Ascending aorta (tissue), 2 donors: ENCODE measurements at regions not wholly inside any gene's neighbourhood (a gene's known extent, or its start where the extent isn't known, plus 50 kb on each side); places are given as distances from the start of the nearest gene placed in this dataset.
"Not testable (repeated sequence)": the region's sequence is repeated elsewhere in the genome, so short reads cannot be mapped to it uniquely, and the experiment has no call there.

Experiments
- DNase-seq, 2 donors: peaks; one replicate each; pipeline ENCODE4 v3.0.0-alpha.2; 2019; ENCODE audit warnings: low spot score in 2 of 2
- H3K27ac ChIP-seq, 2 donors: fragments of 200-600 bp; sonication (generic); one replicate each; pipeline ENCODE4 v1.5.1; 2016 to 2017; ENCODE audit warnings: mild to moderate bottlenecking in 1 of 2
- H3K27me3 ChIP-seq: fragments of 200-600 bp; sonication (generic); one replicate; pipeline ENCODE4 v1.5.1; 2017
- H3K36me3 ChIP-seq, 2 donors: fragments of 200-600 bp; sonication (generic); one replicate each; pipeline ENCODE4 v1.5.1; 2016
- H3K4me1 ChIP-seq, 2 donors: fragments of 200-600 bp; sonication (generic); one replicate each; pipeline ENCODE4 v1.5.1; 2016 to 2017; ENCODE audit warnings: mild to moderate bottlenecking in 1 of 2
- H3K4me3 ChIP-seq, 2 donors: fragments of 200-600 bp; sonication (generic); one replicate each; pipeline ENCODE4 v1.5.1; 2016 to 2017; ENCODE audit warnings: mild to moderate bottlenecking in 1 of 2
- H3K9me3 ChIP-seq, 2 donors: fragments of 200-600 bp; sonication (generic); one replicate each; pipeline ENCODE4 v1.5.1; 2016
- intact Hi-C: fragments of 100-400 bp; cut with DNase I; formaldehyde crosslinking; loops from one replicate; pipeline ENCODE4 v1.15.1; 2023
- TF ChIP-seq, protein P1 (sequence below), 3 experiments: fragments of 200-600 bp in 2 of 3; fragments of 450-650 bp in 1 of 3; sonication (generic) in 2 of 3; IDR thresholded peaks; one replicate each; pipeline ENCODE4 v1.5.1; 2016 to 2019; ENCODE audit warnings: antibody characterized with exemption in 3 of 3, mild to moderate bottlenecking in 1 of 3, moderate library complexity in 1 of 3

DNA sequence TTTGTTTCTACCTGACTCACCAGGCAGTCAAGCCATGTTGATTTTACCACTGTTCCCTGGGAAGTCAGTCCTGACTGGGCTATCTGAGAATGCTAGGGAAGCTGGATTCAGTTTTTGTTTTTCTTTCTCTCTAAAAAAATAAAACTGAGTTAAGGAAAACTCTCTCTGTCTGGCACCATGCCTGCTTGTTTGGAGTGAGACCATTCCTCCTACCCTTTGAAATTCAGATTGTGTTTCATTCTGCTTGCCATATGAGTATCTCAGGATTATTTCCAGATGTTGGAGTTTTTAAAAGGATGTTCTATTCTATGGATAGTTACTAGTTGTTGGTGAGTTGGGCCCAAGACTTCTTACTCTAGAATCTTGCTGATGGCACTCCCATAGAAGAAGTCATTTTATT is 1917.0 kb downstream of the LRRC4C start:
- Histone ChIP-seq H3K4me3 (no peak overlapping the region), H3K27ac (no peak overlapping the region), H3K27me3 (no peaks in the 10 kb centered on the region), H3K36me3 (no peaks in the 10 kb centered on the region), H3K9me3 (no peaks in the 10 kb centered on the region), H3K4me1 (no peaks in the 10 kb centered on the region)
- DNase-seq = no peak
- TF ChIP-seq, protein P1, sequence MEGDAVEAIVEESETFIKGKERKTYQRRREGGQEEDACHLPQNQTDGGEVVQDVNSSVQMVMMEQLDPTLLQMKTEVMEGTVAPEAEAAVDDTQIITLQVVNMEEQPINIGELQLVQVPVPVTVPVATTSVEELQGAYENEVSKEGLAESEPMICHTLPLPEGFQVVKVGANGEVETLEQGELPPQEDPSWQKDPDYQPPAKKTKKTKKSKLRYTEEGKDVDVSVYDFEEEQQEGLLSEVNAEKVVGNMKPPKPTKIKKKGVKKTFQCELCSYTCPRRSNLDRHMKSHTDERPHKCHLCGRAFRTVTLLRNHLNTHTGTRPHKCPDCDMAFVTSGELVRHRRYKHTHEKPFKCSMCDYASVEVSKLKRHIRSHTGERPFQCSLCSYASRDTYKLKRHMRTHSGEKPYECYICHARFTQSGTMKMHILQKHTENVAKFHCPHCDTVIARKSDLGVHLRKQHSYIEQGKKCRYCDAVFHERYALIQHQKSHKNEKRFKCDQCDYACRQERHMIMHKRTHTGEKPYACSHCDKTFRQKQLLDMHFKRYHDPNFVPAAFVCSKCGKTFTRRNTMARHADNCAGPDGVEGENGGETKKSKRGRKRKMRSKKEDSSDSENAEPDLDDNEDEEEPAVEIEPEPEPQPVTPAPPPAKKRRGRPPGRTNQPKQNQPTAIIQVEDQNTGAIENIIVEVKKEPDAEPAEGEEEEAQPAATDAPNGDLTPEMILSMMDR (IDR thresholded peaks at IDR 0.05) = no peak
- intact Hi-C loops = no loop called here

DNA sequence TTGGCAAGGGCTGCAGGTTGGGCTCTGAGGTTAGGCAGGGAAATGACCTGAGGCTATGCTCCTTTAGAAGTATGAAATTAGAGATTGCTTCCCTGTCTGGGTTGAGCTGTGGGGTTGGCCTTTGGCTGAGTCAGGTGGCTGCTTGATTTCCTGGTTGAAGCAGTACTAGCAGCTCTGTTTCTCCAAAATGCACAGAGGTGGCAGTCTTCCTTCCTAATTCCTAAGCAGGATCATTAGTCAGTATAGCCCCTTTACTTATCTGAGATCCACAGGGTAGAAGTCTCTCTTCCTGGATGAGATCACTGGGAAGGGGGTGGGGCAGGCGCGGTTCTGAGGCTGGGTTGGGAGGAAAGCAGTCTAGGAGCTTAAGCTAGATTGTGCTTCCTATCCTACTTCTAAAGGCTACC is 1917.5 kb downstream of the LRRC4C start:
- TF ChIP-seq, protein P1 (IDR thresholded peaks at IDR 0.05) = no peak
- intact Hi-C loops = no loop called here
- Histone ChIP-seq H3K4me1 (no peaks in the 10 kb centered on the region), H3K9me3 (no peaks in the 10 kb centered on the region), H3K27me3 (no peaks in the 10 kb centered on the region), H3K4me3 (no peak overlapping the region), H3K36me3 (no peaks in the 10 kb centered on the region), H3K27ac (no peak overlapping the region)
- no peak for DNase-seq

DNA sequence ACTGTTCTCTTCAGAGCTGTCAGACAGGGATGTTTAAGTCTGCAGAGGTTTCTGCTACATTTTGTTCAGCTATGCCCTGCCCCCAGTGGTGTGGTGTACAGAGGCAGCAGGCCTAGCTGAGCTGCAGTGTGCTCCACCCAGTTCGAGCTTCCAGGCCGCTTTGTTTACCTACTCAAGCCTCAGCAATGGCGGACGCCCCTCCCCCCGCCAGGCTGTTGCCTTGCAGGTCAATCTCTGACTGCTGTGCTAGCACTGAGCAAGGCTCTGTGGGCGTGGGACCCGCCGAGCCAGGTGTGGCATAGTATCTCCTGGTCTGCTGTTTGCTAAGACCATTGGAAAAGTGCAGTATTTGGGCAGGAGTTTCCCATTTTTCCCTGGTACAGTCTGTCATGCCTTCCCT is 1923.1 kb downstream of the LRRC4C start:
- DNase-seq, H3K9me3 ChIP-seq, H3K27me3 ChIP-seq, H3K4me3 ChIP-seq, H3K4me1 ChIP-seq, intact Hi-C loops, H3K36me3 ChIP-seq, H3K27ac ChIP-seq: not testable (repeated sequence)
